ENCODE measurements at regions not wholly inside any gene's neighbourhood (a gene's known extent, or its start where the extent isn't known, plus 50 kb on each side); places are given as distances from the start of the nearest gene placed in this dataset.

- no peak for TF ChIP-seq POLR2A (IDR thresholded peaks at IDR 0.05; ENCODE audit: low read depth, low read length)
- no peak for TF ChIP-seq POLR2AphosphoS5 (IDR thresholded peaks at IDR 0.05; ENCODE audit: low read depth, low read length)
These were observed 236.8 kb upstream of the VCX start for GRCh38 chrX:7606039-7606652.

Measured in GM12892 (cell line).